ENCODE measurements at regions not wholly inside any gene's neighbourhood (a gene's known extent, or its start where the extent isn't known, plus 50 kb on each side); places are given as distances from the start of the nearest gene placed in this dataset.

DNA sequence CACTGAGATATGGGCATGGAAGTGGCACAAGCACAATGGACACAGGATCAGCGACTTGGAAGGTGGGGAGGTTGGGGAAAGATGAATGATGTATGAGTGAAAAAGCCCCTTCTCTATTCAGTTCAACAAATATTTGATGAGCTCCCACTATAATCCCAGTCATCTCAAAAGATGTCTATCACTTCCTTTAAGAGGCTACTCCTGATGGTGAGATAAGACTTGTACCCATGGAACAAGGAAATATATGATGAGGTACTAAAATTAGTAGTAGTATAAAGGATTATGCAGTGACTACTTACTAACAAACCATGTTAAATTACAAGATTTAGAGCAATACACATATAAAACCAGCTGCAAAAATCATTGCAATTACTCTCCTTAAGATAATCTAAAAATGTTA lies 107.8 kb upstream of the COL5A2 start:
- no peak for TF ChIP-seq POLR2A (IDR thresholded peaks at IDR 0.05; ENCODE audit: low read depth, low read length)
- no peak for TF ChIP-seq CTCF (conservative IDR thresholded peaks at IDR 0.05; ENCODE audit: low read depth, low read length)
- TF ChIP-seq RFX5 (IDR thresholded peaks at IDR 0.05; ENCODE audit: low read depth, low read length) = no peak
- TF ChIP-seq USF2 (IDR thresholded peaks at IDR 0.05; ENCODE audit: low read depth, low read length) = no peak
- no peak for TF ChIP-seq CHD1 (IDR thresholded peaks at IDR 0.05; ENCODE audit: low read depth, low read length)
- no peak for TF ChIP-seq BHLHE40 (IDR thresholded peaks at IDR 0.05; ENCODE audit: low read depth, low read length)
- no peak for TF ChIP-seq CEBPB (IDR thresholded peaks at IDR 0.05; ENCODE audit: low read depth, low read length)

Measured in IMR-90 (cell line).